GM12873 (cell line): ENCODE measurements at regions not wholly inside any gene's neighbourhood (a gene's known extent, or its start where the extent isn't known, plus 50 kb on each side); places are given as distances from the start of the nearest gene placed in this dataset.

Source experiments
- CTCF ChIP-seq: IDR thresholded peaks from 2 replicates; pipeline ENCODE4 v1.5.1; 2012; ENCODE audit warnings: low read depth, mild to moderate bottlenecking, moderate library complexity, low read length, control low read depth; ENCODE audit not compliant: insufficient read depth; ENCODE audit errors: missing control alignments

- no peak for TF ChIP-seq CTCF
These were observed 575.3 kb downstream of the TRIML1 start for GRCh38 chr4:188714501-188714900.

- no peak for TF ChIP-seq CTCF
These were observed 575.7 kb downstream of the TRIML1 start for GRCh38 chr4:188714907-188715306.

GRCh38 chr4:188717661-188718060 lies 578.4 kb downstream of the TRIML1 start:
- no peak for TF ChIP-seq CTCF

GRCh38 chr4:188719794-188720193 lies 580.6 kb downstream of the TRIML1 start:
- no peak for TF ChIP-seq CTCF

- no peak for TF ChIP-seq CTCF
These were observed 583.7 kb downstream of the TRIML1 start for GRCh38 chr4:188722911-188723310.

- no peak for TF ChIP-seq CTCF
These were observed 588.5 kb downstream of the TRIML1 start for GRCh38 chr4:188727746-188728145.

- TF ChIP-seq CTCF, result no peak
These were observed 589.1 kb downstream of the TRIML1 start for GRCh38 chr4:188728359-188728758.

GRCh38 chr4:188732131-188732530 lies 592.9 kb downstream of the TRIML1 start:
- TF ChIP-seq CTCF, result no peak
